ELR (cell line): ENCODE measurements at regions not wholly inside any gene's neighbourhood (a gene's known extent, or its start where the extent isn't known, plus 50 kb on each side); places are given as distances from the start of the nearest gene placed in this dataset.
"Not testable (repeated sequence)": the region's sequence is repeated elsewhere in the genome, so short reads cannot be mapped to it uniquely, and the experiment has no call there.

Source experiments
- DNase-seq: peaks from one replicate; pipeline ENCODE4 v3.0.0-alpha.2; 2015; ENCODE audit warnings: low read depth

- DNase-seq = no peak
These were observed 154.4 kb upstream of the EPB41L4A start for GRCh38 chr5:112573441-112573840.

- no peak for DNase-seq
These were observed 155.5 kb upstream of the EPB41L4A start for GRCh38 chr5:112574536-112574935.

GRCh38 chr5:112576298-112576925 is 157.3 kb upstream of the EPB41L4A start:
- no peak for DNase-seq

GRCh38 chr5:112579599-112580170 is 158.0 kb upstream of the APC start:
- DNase-seq = no peak

- DNase-seq = no peak
These were observed 155.8 kb upstream of the APC start for GRCh38 chr5:112581811-112582320.

GRCh38 chr5:112583166-112583565 is 154.5 kb upstream of the APC start:
- DNase-seq = no peak

- no peak for DNase-seq
These were observed 152.9 kb upstream of the APC start for GRCh38 chr5:112584781-112585180.

- no peak for DNase-seq
These were observed 151.1 kb upstream of the APC start for GRCh38 chr5:112586596-112587062.

GRCh38 chr5:112590858-112591257 is 146.8 kb upstream of the APC start:
- DNase-seq = not testable (repeated sequence)

GRCh38 chr5:112594095-112594850 is 143.4 kb upstream of the APC start:
- DNase-seq = no peak

- DNase-seq = no peak
These were observed 142.7 kb upstream of the APC start for GRCh38 chr5:112594941-112595340.

GRCh38 chr5:112597831-112598230 is 139.9 kb upstream of the APC start:
- no peak for DNase-seq

- DNase-seq = not testable (repeated sequence)
These were observed 137.2 kb upstream of the APC start for GRCh38 chr5:112600510-112600909.

GRCh38 chr5:112604732-112605630 is 132.7 kb upstream of the APC start:
- peak; percentile 13 for DNase-seq

GRCh38 chr5:112608975-112609374 is 128.7 kb upstream of the APC start:
- no peak for DNase-seq

GRCh38 chr5:112612663-112613062 is 125.0 kb upstream of the APC start:
- no peak for DNase-seq

- no peak for DNase-seq
These were observed 123.4 kb upstream of the APC start for GRCh38 chr5:112614285-112614684.

GRCh38 chr5:112614986-112615385 is 122.7 kb upstream of the APC start:
- DNase-seq = no peak

GRCh38 chr5:112616812-112617547 is 120.7 kb upstream of the APC start:
- DNase-seq = no peak

- no peak for DNase-seq
These were observed 112.4 kb upstream of the APC start for GRCh38 chr5:112625246-112625645.

- no peak for DNase-seq
These were observed 111.8 kb upstream of the APC start for GRCh38 chr5:112625689-112626438.
